ENCODE measurements at regions not wholly inside any gene's neighbourhood (a gene's known extent, or its start where the extent isn't known, plus 50 kb on each side); places are given as distances from the start of the nearest gene placed in this dataset.

- TF ChIP-seq POLR2A (IDR thresholded peaks at IDR 0.05): no peak
- TF ChIP-seq, protein P1, sequence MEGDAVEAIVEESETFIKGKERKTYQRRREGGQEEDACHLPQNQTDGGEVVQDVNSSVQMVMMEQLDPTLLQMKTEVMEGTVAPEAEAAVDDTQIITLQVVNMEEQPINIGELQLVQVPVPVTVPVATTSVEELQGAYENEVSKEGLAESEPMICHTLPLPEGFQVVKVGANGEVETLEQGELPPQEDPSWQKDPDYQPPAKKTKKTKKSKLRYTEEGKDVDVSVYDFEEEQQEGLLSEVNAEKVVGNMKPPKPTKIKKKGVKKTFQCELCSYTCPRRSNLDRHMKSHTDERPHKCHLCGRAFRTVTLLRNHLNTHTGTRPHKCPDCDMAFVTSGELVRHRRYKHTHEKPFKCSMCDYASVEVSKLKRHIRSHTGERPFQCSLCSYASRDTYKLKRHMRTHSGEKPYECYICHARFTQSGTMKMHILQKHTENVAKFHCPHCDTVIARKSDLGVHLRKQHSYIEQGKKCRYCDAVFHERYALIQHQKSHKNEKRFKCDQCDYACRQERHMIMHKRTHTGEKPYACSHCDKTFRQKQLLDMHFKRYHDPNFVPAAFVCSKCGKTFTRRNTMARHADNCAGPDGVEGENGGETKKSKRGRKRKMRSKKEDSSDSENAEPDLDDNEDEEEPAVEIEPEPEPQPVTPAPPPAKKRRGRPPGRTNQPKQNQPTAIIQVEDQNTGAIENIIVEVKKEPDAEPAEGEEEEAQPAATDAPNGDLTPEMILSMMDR (IDR thresholded peaks at IDR 0.05 in 8 of 11, conservative IDR thresholded peaks at IDR 0.05 in 3 of 11): no peak
Observed at GRCh38 chr13:50726164-50726563, 117.3 kb downstream of the DLEU7 start.
